Uterus (tissue), 3 donors: ENCODE measurements at regions not wholly inside any gene's neighbourhood (a gene's known extent, or its start where the extent isn't known, plus 50 kb on each side); places are given as distances from the start of the nearest gene placed in this dataset.
A peak's percentile ranks its signal among the peaks of the same experiment; 100 is the strongest.

Source experiments
- DNase-seq, 2 donors: peaks; one replicate each; pipeline ENCODE4 v3.0.0-alpha.2; 2019 to 2020
- H3K27ac ChIP-seq, 2 donors: fragments of 200-600 bp; sonication (generic); 1 replicate in 1 of 2; 2 replicates in 1 of 2; pipeline ENCODE4 v1.5.1; 2016 to 2018
- H3K27me3 ChIP-seq, 2 donors: fragments of 200-600 bp; sonication (generic); one replicate each; pipeline ENCODE4 v1.5.1; 2018 to 2019; ENCODE audit warnings: control low read depth in 1 of 2
- H3K36me3 ChIP-seq, 2 donors: fragments of 200-600 bp; sonication (generic); one replicate each; pipeline ENCODE4 v1.5.1; 2019; ENCODE audit warnings: control low read depth in 1 of 2
- H3K4me1 ChIP-seq, 2 donors: fragments of 200-600 bp; sonication (generic); one replicate each; pipeline ENCODE4 v1.5.1; 2018 to 2019; ENCODE audit warnings: control low read depth in 1 of 2
- H3K4me3 ChIP-seq, 2 donors: fragments of 200-600 bp; sonication (generic); 1 replicate in 1 of 2; 2 replicates in 1 of 2; pipeline ENCODE4 v1.5.1; 2018 to 2019; ENCODE audit warnings: mild to moderate bottlenecking in 1 of 2
- H3K9me3 ChIP-seq, 2 donors: fragments of 200-600 bp; sonication (generic); one replicate each; pipeline ENCODE4 v1.5.1; 2019; ENCODE audit warnings: control low read depth in 1 of 2
- CTCF ChIP-seq, 4 experiments: fragments of 200-600 bp in 2 of 4; fragments of 450-650 bp in 2 of 4; sonication (generic) in 2 of 4; IDR thresholded peaks; one replicate each; pipeline ENCODE4 v1.5.1; 2016 to 2019; ENCODE audit warnings: antibody characterized with exemption in 4 of 4, mild to moderate bottlenecking in 2 of 4, moderate library complexity in 1 of 4
- POLR2A ChIP-seq, 2 donors: fragments of 450-650 bp; IDR thresholded peaks; one replicate each; pipeline ENCODE4 v1.6.1; 2016; ENCODE audit warnings: antibody characterized with exemption in 2 of 2, mild to moderate bottlenecking in 1 of 2, moderate library complexity in 1 of 2
- intact Hi-C: fragments of 100-400 bp; cut with DNase I; formaldehyde crosslinking; loops from one replicate; pipeline ENCODE4 v1.15.1; 2023; ENCODE audit warnings: low total_unique reads
- donor health status: DM: yes; HTN: yes; CAD: no.

- intact Hi-C loops: no loop called here
These were observed 667.8 kb upstream of the USP24 start for GRCh38 chr1:55882931-55883330.

GRCh38 chr1:55879346-55879745, 664.2 kb upstream of the USP24 start:
- Histone ChIP-seq H3K4me3 (no peak overlapping the region), H3K36me3 (no peaks in the 10 kb centered on the region), H3K27me3 (no peaks in the 10 kb centered on the region), H3K4me1 (no peaks in the 10 kb centered on the region), H3K9me3 (no peaks in the 10 kb centered on the region), H3K27ac (no peak overlapping the region)
- TF ChIP-seq CTCF (IDR thresholded peaks at IDR 0.05) (no peak), POLR2A (IDR thresholded peaks at IDR 0.05) (no peak)
- intact Hi-C loops: no loop called here
- no peak for DNase-seq

More at GRCh38 chr1:55882931-55883330, 667.8 kb upstream of the USP24 start:
- Histone ChIP-seq H3K27me3 (no peaks in the 10 kb centered on the region), H3K4me3 (no peak overlapping the region), H3K27ac (no peak overlapping the region), H3K36me3 (no peaks in the 10 kb centered on the region), H3K9me3 (no peaks in the 10 kb centered on the region), H3K4me1 (no peaks in the 10 kb centered on the region)
- no peak for TF ChIP-seq CTCF (IDR thresholded peaks at IDR 0.05)
- no peak for TF ChIP-seq POLR2A (IDR thresholded peaks at IDR 0.05)
- no peak for DNase-seq

- H3K4me3 ChIP-seq: no peak overlapping the region
- peak overlapping the region in 1 of 2 donors; percentile 7 for H3K27ac ChIP-seq
- H3K4me1 ChIP-seq: no peaks in the 10 kb centered on the region
- TF ChIP-seq POLR2A (IDR thresholded peaks at IDR 0.05) (no peak), CTCF (IDR thresholded peaks at IDR 0.05) (no peak)
- no peaks in the 10 kb centered on the region for H3K9me3 ChIP-seq
- no peaks in the 10 kb centered on the region for H3K36me3 ChIP-seq
- intact Hi-C loops: no loop called here
- no peaks in the 10 kb centered on the region for H3K27me3 ChIP-seq
- DNase-seq: no peak
These were observed 662.5 kb upstream of the USP24 start for GRCh38 chr1:55877437-55878232.

- intact Hi-C loops: no loop called here
- peak in 1 of 2 donors; percentile 15 for DNase-seq
- Histone ChIP-seq H3K27ac (peak overlapping the region in 1 of 2 donors; percentile 7), H3K9me3 (no peaks in the 10 kb centered on the region), H3K4me1 (no peaks in the 10 kb centered on the region), H3K4me3 (no peak overlapping the region), H3K36me3 (no peaks in the 10 kb centered on the region), H3K27me3 (no peaks in the 10 kb centered on the region)
- TF ChIP-seq POLR2A (IDR thresholded peaks at IDR 0.05) (no peak), CTCF (IDR thresholded peaks at IDR 0.05) (no peak)
These were observed 661.3 kb upstream of the USP24 start for GRCh38 chr1:55876276-55877060.

GRCh38 chr1:55870106-55870505, 654.9 kb upstream of the USP24 start:
- H3K4me3 ChIP-seq: no peak overlapping the region
- no peaks in the 10 kb centered on the region for H3K4me1 ChIP-seq
- TF ChIP-seq CTCF (IDR thresholded peaks at IDR 0.05) (no peak), POLR2A (IDR thresholded peaks at IDR 0.05) (no peak)
- no peaks in the 10 kb centered on the region for H3K9me3 ChIP-seq
- no peak overlapping the region for H3K27ac ChIP-seq
- DNase-seq: no peak
- intact Hi-C loops: no loop called here
- no peaks in the 10 kb centered on the region for H3K36me3 ChIP-seq
- H3K27me3 ChIP-seq: no peaks in the 10 kb centered on the region
